Gastroesophageal sphincter (tissue), 3 donors: ENCODE measurements at regions not wholly inside any gene's neighbourhood (a gene's known extent, or its start where the extent isn't known, plus 50 kb on each side); places are given as distances from the start of the nearest gene placed in this dataset.

Experiments used
- CTCF ChIP-seq, 4 experiments: fragments of 200-600 bp in 2 of 4; fragments of 450-650 bp in 2 of 4; sonication (generic) in 1 of 4; IDR thresholded peaks; one replicate each; pipeline ENCODE4 v1.5.1; 2017 to 2019; ENCODE audit warnings: antibody characterized with exemption in 4 of 4, mild to moderate bottlenecking in 2 of 4, moderate library complexity in 2 of 4
- EP300 ChIP-seq: sonication (generic); formaldehyde crosslinking; IDR thresholded peaks from one replicate; pipeline ENCODE4 v1.6.1; 2017; ENCODE audit warnings: antibody characterized with exemption, mild to moderate bottlenecking
- POLR2A ChIP-seq, 2 donors: fragments of 450-650 bp; IDR thresholded peaks; one replicate each; pipeline ENCODE4 v1.6.1; 2017; ENCODE audit warnings: antibody characterized with exemption in 2 of 2, mild to moderate bottlenecking in 2 of 2, moderate library complexity in 1 of 2
- POLR2AphosphoS5 ChIP-seq: sonication (generic); formaldehyde crosslinking; IDR thresholded peaks from one replicate; pipeline ENCODE4 v1.6.1; 2017; ENCODE audit warnings: antibody characterized with exemption

GRCh38 chr3:27613846-27614500 is 108.2 kb downstream of the EOMES start:
- TF ChIP-seq CTCF (IDR thresholded peaks at IDR 0.05): no peak
- TF ChIP-seq POLR2AphosphoS5: no peak
- no peak for TF ChIP-seq POLR2A (IDR thresholded peaks at IDR 0.05)
- TF ChIP-seq EP300: no peak
